IPS-11a (cell line): ENCODE measurements at regions not wholly inside any gene's neighbourhood (a gene's known extent, or its start where the extent isn't known, plus 50 kb on each side); places are given as distances from the start of the nearest gene placed in this dataset.

Experiments
- H3K4me3 ChIP-seq: one replicate; pipeline ENCODE4 v1.5.1; 2013; ENCODE audit warnings: low read depth, low read length, control low read depth

- no peak overlapping the region for H3K4me3 ChIP-seq
Observed at GRCh38 chr9:23413541-23413940, 412.5 kb downstream of the ELAVL2 start.

DNA sequence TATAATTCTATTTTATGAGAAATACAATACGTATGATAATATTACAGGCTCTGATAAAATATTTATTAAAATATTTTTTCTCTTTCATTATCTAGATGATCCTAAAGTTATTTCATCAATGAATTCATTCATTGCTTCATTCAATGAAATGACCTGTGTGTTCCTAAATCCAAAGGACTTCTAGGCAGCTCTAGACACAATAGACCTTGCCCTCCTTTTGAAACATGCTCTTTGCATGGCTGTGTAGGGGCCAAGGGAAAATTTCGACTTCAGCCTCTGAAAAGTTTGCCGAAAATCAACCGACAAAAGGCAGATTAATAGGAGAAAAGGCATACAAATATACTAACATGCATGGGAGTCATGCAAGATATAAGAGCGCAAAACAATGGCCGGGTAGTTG, 402.0 kb downstream of the ELAVL2 start:
- no peak overlapping the region for H3K4me3 ChIP-seq

- no peak overlapping the region for H3K4me3 ChIP-seq
Observed at GRCh38 chr9:23426144-23426543, 399.9 kb downstream of the ELAVL2 start.

- H3K4me3 ChIP-seq: no peak overlapping the region
Observed at GRCh38 chr9:23431459-23431858, 394.6 kb downstream of the ELAVL2 start.

GRCh38 chr9:23434654-23435053, 391.4 kb downstream of the ELAVL2 start:
- H3K4me3 ChIP-seq: no peak overlapping the region

DNA sequence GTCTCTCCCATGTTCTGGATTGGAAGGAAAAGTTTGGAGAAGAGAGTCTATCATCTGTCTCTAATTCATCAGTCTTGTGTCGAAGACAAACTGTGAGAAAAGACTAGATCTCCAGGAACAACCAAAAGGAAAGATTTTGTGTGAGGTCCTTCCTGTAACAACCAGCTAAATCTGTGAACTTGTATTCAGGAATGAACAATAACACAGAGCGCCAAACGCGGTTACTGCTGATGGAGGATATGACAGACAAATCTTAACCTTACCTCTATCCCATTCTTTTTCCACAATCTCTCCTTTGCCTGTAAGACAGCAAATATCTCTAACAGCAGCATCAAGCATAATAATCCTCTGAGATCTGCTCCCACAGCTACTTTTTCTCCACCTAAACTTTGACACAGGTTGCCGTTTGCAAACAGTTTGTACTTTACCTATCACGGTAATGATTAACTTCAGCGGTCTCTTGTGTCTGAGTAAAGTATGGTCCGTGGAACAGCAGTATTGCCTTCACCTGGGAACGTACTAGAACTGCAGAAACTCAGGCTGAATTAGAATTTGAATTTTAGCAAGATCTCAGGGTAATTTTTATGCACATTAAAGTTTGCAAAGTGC, 387.6 kb downstream of the ELAVL2 start:
- H3K4me3 ChIP-seq: no peak overlapping the region

- H3K4me3 ChIP-seq: no peak overlapping the region
Observed at GRCh38 chr9:23441275-23441674, 384.8 kb downstream of the ELAVL2 start.

DNA sequence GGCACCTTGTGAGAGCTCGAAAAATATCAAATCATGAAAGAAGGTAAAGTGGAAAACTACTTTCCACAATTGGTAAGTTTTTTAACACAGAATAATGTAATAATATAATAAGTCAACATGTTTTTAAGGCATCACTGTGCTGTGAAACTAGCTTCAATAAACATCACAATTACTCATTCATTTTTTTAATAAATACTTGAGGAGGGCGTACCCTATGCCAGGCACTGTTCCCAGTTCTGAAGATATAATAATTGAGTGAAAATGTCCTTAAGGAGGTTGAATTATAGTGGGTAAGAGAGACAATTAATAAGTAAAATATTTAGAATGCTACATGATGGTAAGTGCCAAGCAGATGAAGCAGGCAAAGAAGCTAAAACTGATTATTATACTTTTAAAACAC, 381.4 kb downstream of the ELAVL2 start:
- H3K4me3 ChIP-seq: no peak overlapping the region

GRCh38 chr9:23447166-23447565, 378.9 kb downstream of the ELAVL2 start:
- H3K4me3 ChIP-seq: no peak overlapping the region

DNA sequence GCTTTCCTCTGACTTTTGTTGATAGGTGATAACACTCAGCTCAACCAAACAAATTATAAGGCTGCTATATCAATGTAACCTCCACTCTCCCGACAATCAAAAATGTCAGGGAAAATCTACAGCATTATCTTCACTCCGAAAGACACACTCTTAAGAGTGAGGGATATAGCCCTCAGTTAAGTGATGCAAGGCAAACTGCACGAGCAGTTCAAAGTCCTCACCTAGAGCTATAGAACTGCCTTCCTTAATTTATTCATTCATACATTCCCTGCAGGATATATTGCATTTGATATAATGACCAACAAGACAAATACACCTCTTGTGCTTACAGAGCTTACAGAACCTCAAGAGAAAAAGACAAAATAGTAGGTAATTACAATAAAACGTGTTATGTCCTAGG, 378.1 kb downstream of the ELAVL2 start:
- H3K4me3 ChIP-seq: no peak overlapping the region

DNA sequence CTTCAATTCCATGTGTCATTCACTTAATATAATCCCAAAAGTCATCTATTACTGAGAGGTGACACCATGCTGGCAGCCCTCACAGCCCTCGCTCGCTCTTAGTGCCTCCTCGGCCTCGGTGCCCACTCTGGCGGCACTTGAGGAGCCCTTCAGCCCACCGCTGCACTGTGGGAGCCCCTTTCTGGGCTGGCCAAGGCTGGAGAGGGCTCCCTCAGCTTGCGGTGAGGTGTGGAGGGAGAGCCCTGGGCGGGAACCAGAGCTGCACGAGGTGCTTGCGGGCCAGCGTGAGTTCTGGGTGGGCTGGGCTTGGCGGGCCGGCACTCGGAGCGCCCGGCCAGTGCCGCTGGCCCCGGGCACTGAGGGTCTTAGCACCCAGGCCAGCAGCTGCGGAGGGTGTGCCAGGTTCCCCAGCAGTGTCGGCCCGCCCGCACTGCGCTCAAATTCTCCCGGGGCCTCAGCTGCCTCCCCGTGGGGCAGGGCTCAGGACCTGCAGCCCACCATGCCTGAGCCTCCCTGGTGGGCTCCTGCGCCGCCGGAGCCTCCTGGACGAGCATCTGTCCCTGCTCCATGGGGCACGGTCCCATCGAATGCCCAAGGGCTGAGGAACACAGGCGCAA, 374.1 kb downstream of the ELAVL2 start:
- H3K4me3 ChIP-seq: no peak overlapping the region

DNA sequence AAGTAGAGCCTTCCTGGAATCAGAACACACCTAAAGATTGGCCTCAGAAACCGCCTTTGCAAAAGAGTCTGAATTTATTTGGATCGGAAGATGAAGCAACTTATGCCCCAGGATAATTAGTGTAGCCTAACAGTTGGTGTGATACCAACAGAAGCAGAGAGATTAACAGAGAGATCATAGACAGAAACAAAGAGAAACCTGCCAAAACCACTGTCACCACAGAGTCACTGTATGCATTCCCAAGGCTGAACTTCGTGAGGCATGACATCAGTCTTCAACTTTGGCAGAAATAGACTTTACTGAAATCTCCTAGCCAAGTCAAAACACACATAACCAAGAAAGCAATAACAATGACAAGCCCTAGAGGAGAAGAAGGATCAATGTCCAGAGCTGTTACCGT, 361.8 kb downstream of the ELAVL2 start:
- no peak overlapping the region for H3K4me3 ChIP-seq

GRCh38 chr9:23467276-23467675, 358.8 kb downstream of the ELAVL2 start:
- no peak overlapping the region for H3K4me3 ChIP-seq

DNA sequence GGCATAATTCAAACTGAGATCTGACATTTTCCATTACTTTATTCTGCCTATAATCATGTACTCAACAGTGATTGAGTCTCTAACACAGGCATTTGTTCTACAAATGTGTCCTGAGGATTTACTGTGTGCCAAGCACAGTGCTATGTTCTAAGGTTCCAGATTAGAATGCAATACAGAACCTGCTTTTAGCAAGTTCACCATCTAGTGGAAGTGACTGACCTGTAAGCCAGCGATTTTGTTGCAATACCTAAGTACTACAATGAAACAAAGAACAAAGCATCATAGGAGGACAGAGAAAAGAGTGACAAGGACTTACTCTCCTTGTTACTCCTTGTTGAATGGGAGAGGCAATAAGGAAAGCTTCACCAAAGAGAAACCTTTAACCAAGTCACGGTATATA, 348.1 kb downstream of the ELAVL2 start:
- no peak overlapping the region for H3K4me3 ChIP-seq

GRCh38 chr9:23483566-23483965, 342.5 kb downstream of the ELAVL2 start:
- no peak overlapping the region for H3K4me3 ChIP-seq

DNA sequence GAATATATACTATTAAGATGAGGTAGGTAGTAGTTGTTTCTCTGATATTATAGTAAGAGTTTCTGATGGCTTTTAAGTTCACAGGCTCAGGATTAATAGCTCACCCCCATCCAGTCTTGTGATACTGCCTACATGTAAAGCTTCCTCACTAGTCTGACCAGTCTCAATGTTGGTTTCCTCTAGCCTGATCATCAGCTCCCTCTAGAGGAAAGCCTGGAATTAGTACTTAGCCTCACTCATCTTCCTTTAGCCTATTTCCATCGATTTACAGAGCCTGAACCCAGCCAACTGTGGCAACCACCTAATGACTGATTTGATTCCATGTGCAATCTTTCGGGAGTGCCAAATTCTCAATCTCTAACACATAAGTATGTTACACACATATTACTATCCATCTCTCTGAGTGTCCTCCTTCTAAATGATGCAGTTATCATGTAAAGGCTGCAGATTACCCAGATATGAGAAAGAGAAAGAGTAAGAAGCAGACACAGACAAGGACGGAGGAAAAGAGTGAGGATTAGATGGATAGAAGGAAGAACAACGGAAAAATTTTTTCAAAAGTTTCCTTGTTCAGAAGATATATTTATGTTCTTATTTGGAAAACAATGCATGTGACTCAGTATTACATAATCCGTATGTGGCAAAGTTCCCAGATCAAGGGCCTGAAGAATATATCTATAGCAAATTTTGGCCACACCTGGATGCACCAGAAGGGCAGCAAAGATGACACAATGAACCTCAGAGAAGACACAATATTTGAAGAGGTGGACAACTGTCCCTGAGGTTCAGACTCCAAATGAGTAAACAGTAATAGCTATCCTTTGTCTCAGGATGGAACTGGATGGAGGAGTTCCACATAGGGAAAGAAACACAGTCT, 333.7 kb downstream of the ELAVL2 start:
- no peak overlapping the region for H3K4me3 ChIP-seq

DNA sequence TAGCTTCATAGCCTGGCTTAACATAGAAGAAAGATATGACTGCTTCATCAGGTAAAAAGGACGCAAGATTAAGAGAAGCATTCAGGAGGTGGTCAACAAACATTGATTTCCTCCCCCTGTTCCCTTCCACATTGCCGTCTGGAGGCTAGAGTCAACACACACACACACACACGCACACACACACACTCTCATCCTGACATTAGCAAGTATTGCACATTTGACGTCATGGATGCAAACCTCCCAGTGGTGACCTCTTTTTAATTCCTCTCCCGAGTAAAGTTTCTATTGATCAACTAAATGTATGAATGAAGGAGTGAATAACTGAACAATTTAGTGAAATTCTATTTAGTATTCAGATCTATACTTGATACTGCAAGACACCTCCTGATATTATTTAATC, 332.8 kb downstream of the ELAVL2 start:
- no peak overlapping the region for H3K4me3 ChIP-seq

- no peak overlapping the region for H3K4me3 ChIP-seq
Observed at GRCh38 chr9:23496489-23497136, 329.4 kb downstream of the ELAVL2 start.

- H3K4me3 ChIP-seq: no peak overlapping the region
Observed at GRCh38 chr9:23497137-23497504, 328.9 kb downstream of the ELAVL2 start.

GRCh38 chr9:23502004-23502403, 324.0 kb downstream of the ELAVL2 start:
- no peak overlapping the region for H3K4me3 ChIP-seq

GRCh38 chr9:23522952-23523351, 303.1 kb downstream of the ELAVL2 start:
- H3K4me3 ChIP-seq: no peak overlapping the region
